ENCODE measurements at regions not wholly inside any gene's neighbourhood (a gene's known extent, or its start where the extent isn't known, plus 50 kb on each side); places are given as distances from the start of the nearest gene placed in this dataset.
"Not testable (repeated sequence)": the region's sequence is repeated elsewhere in the genome, so short reads cannot be mapped to it uniquely, and the experiment has no call there.

- intact Hi-C loops (cut with DNase I) = no loop called here
- DNase-seq (ENCODE audit: low spot score) = no peak
These were observed 1005.1 kb upstream of the FAM98A start for GRCh38 chr2:34604164-34604563.

DNA sequence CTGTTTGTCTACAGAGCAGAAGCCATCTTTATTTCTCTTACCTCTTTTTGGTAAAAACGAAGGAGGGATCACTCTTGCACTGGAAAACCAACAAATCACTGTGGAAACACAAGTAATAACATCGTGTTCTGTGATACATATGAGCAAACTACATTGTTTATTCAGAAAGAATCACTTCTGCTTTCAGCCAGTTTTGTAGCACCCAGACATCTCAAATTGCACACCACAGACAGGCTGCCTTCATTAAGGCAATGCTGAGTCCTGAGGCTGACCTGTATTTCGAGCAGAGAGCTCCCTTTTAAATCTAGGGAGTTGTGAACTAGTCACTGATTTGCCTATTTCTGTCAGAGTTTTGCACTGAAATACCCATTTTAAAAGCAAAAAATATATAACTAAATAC is 1003.2 kb upstream of the FAM98A start:
- no peak for DNase-seq (ENCODE audit: low spot score)
- intact Hi-C loops (cut with DNase I) = no loop called here

DNA sequence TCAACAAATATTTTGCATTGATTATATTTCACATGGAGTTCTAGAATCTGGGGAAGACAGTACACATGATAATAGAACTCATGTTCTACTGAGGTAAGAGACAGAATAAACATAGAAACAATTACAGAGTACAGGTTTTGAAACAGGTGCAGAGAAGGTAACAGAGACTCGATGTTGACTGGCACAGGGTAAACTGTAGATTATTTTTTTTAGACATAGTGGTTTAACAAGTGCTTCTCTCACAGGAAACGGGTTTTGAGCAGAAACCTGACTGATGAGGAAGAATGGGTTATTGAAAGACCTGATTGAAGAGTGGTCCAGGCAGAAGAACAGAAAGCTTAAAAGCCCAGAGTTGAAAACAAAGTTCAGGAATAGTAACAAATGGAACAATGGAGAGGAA is 1002.5 kb upstream of the FAM98A start:
- intact Hi-C loops (cut with DNase I) = no loop called here
- no peak for DNase-seq (ENCODE audit: low spot score)

GRCh38 chr2:34578641-34579040 is 979.5 kb upstream of the FAM98A start:
- intact Hi-C loops (cut with DNase I) = no loop called here
- no peak for DNase-seq (ENCODE audit: low spot score)

DNA sequence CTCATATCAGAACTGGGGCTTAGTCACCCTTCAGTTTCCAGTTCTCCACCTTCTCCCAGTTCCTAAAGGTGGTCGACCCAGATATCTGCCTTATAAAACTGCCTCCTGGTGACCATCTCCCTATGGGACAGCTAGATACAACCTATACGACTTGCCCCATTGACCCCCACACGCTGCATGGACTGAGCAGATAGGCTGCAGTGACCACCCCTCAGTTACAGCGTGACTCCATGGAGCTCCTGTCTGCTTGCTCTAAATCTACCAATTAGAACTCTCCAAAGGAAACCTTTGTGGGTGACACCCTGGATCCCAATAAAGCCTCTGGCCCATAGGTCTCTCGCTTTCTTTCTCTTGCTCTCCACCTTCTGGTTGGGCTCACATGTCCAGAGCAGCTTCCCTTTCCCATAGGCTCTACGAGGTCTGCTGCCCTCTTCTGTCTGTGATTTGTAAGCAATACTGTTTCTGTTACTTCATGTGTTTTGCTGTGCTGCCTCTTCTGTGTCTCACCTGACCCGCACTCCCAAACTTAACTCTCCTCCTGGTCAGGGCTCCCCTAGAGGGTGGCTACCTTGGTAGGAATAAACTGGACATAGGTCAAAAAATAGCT is 971.3 kb upstream of the FAM98A start:
- no peak for DNase-seq (ENCODE audit: low spot score)

GRCh38 chr2:34567128-34567527 is 968.0 kb upstream of the FAM98A start:
- no peak for DNase-seq (ENCODE audit: low spot score)
- intact Hi-C loops (cut with DNase I) = no loop called here

More for the DNA sequence above, 971.3 kb upstream of the FAM98A start:
- intact Hi-C loops (cut with DNase I) = no loop called here

DNA sequence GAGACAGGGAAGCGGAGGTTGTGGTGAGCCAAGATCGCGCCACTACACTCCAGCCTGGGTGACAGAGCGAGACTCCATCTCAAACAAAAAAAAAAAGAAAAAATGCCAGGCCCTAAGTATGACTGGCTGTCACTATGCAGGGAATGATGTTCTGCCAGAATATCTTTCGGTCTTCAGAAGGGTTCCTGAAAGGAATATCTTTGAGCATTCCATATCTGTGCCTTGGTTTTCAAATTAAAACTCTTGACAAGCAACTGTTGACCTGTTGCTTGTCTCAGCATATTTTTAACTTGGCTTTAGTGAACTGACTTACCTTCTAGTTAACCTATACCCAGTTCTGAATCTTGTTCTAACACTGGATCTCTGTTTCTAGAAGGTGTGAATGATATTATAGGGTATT is 953.2 kb upstream of the FAM98A start:
- DNase-seq (ENCODE audit: low spot score) = no peak

GRCh38 chr2:34549710-34550345 is 950.7 kb upstream of the FAM98A start:
- DNase-seq (ENCODE audit: low spot score) = no peak
- intact Hi-C loops (cut with DNase I) = no loop called here

More for the DNA sequence above, 953.2 kb upstream of the FAM98A start:
- intact Hi-C loops (cut with DNase I) = no loop called here

DNA sequence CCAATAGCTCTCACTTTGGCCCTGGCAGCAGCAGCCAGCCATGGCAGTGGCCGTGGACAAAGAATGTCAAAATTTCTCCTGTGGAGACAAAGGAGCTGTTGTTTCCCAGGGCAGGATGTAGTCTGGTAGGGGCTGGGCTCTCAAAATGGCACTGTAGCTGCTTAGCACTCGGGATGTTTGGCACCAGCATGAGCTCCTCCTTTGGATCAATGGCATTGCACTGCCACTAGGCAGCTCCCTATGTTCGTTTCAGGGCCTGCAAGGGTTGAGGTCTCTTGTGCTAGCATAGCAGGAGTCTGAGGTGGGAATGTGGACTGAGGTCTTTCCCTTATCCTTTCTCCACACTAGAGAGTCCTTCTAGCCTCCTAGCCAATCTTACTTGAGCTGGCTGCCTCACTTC is 948.8 kb upstream of the FAM98A start:
- no peak for DNase-seq (ENCODE audit: low spot score)

GRCh38 chr2:34547340-34547739 is 948.2 kb upstream of the FAM98A start:
- intact Hi-C loops (cut with DNase I) = no loop called here
- no peak for DNase-seq (ENCODE audit: low spot score)

More for the DNA sequence above, 948.8 kb upstream of the FAM98A start:
- intact Hi-C loops (cut with DNase I) = no loop called here

- no peak for DNase-seq (ENCODE audit: low spot score)
- intact Hi-C loops (cut with DNase I) = no loop called here
These were observed 946.5 kb upstream of the FAM98A start for GRCh38 chr2:34545486-34546136.

GRCh38 chr2:34534761-34535160 is 935.7 kb upstream of the FAM98A start:
- no peak for DNase-seq (ENCODE audit: low spot score)
- intact Hi-C loops (cut with DNase I) = no loop called here

GRCh38 chr2:34534341-34534740 is 935.2 kb upstream of the FAM98A start:
- DNase-seq (ENCODE audit: low spot score) = no peak
- intact Hi-C loops (cut with DNase I) = no loop called here

DNA sequence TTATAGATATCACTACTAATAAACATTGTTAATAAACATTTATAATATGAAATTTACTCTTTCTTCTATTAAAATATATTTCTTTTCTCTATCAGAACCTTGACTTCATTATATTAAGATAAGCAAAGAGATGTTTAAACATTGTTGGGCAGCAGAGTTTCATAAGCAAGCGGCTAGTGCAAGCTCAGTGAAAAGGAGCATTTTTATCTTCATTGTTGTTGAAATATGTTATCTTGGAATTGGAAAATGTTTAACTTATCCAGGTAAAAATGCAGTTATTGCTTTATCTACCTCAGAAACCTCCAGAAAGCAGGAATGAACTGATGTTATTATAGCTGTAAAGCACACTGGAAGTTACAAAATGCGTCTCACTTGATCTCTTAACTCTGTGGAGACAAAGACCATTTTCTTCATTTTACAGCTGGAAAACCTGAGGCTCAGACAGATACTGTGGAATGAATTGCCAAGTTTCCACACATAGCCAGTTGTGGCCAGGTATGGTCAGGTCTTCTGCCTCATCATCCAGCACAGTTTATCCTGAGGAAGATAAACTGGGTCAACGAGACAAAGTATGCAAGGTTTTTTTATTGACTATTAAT is 934.6 kb upstream of the FAM98A start:
- intact Hi-C loops (cut with DNase I) = no loop called here
- no peak for DNase-seq (ENCODE audit: low spot score)

DNA sequence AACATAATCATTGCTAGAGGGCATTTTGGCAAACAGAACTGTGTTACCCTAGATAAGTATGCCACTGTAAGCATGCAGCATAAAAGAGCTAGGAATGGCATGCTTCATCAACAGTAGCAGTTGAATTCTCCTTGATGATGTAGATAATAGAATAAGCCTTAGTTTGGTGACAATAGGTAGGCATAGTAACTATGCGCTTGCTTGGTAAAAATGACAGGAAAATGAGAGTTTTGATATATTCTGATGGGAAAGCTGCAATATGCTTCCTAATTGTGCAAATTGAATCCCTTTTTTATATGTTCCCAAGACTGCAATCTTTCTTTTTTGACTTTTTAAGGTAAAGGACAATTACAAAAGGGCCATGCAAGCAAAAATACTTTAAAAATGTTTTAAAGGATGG is 930.9 kb upstream of the FAM98A start:
- DNase-seq (ENCODE audit: low spot score) = no peak
- intact Hi-C loops (cut with DNase I) = no loop called here

GRCh38 chr2:34523958-34524514 is 924.9 kb upstream of the FAM98A start:
- DNase-seq (ENCODE audit: low spot score) = no peak
- intact Hi-C loops (cut with DNase I) = no loop called here

GRCh38 chr2:34519659-34520058 is 920.6 kb upstream of the FAM98A start:
- intact Hi-C loops (cut with DNase I) = no loop called here

DNA sequence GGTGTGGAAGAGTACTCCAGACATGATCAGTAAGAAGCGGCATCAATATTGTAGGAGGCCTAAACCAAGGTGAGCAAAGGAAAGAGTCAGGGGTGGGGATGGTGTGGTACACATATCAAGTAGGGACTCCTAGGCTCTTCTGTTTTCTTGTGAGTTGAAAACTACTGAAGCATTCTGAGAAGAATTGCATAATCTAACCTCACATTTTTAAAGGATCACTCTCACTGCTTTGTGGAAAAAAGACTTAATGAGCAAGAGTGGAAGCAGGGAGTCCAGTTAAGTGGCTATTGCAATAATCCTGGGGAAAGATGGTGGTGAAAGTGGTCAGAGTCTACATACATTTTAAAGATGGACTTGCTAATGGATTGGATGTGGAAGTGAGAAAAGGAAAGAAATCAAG is 899.5 kb upstream of the FAM98A start:
- DNase-seq (ENCODE audit: low spot score) = no peak
- intact Hi-C loops (cut with DNase I) = no loop called here

More at GRCh38 chr2:34519659-34520058, 920.6 kb upstream of the FAM98A start:
- DNase-seq (ENCODE audit: low spot score) = no peak

GRCh38 chr2:34494192-34494591 is 895.1 kb upstream of the FAM98A start:
- DNase-seq (ENCODE audit: low spot score); intact Hi-C loops (cut with DNase I): not testable (repeated sequence)

All from cardiac septum (tissue), 1 donor.